Esophagus squamous epithelium (tissue), 4 donors: ENCODE measurements at regions not wholly inside any gene's neighbourhood (a gene's known extent, or its start where the extent isn't known, plus 50 kb on each side); places are given as distances from the start of the nearest gene placed in this dataset.

Experiments
- CTCF ChIP-seq, 6 experiments: fragments of 450-650 bp in 4 of 6; fragments of 200-600 bp in 2 of 6; sonication (generic) in 2 of 6; IDR thresholded peaks; one replicate each; pipeline ENCODE4 v1.5.1; 2016 to 2019; ENCODE audit warnings: antibody characterized with exemption in 6 of 6, mild to moderate bottlenecking in 4 of 6, moderate library complexity in 4 of 6
- POLR2A ChIP-seq, 4 donors: fragments of 450-650 bp; IDR thresholded peaks; one replicate each; pipeline ENCODE4 v1.6.1; 2017; ENCODE audit warnings: antibody characterized with exemption in 4 of 4, mild to moderate bottlenecking in 4 of 4, moderate library complexity in 3 of 4

- TF ChIP-seq CTCF (IDR thresholded peaks at IDR 0.05) (peak in 2 of 6 experiments; percentile 8 to 21), POLR2A (IDR thresholded peaks at IDR 0.05) (no peak)
Observed at GRCh38 chr9:2271426-2271825, 256.3 kb downstream of the SMARCA2 start.
